Mucosa of gallbladder (tissue), 1 donor: ENCODE measurements at regions not wholly inside any gene's neighbourhood (a gene's known extent, or its start where the extent isn't known, plus 50 kb on each side); places are given as distances from the start of the nearest gene placed in this dataset.
"Not testable (repeated sequence)": the region's sequence is repeated elsewhere in the genome, so short reads cannot be mapped to it uniquely, and the experiment has no call there.

Experiments
- DNase-seq: peaks from one replicate; pipeline ENCODE4 v3.0.0-alpha.2; 2020; ENCODE audit warnings: low spot score
- donor health status: DM: no; HTN: no; CAD: no.

- not testable (repeated sequence) for DNase-seq
Observed at GRCh38 chr2:35818359-35818758, 537.2 kb upstream of the CRIM1 start.

- not testable (repeated sequence) for DNase-seq
Observed at GRCh38 chr2:35814597-35814996, 541.0 kb upstream of the CRIM1 start.

- DNase-seq: no peak
Observed at GRCh38 chr2:35803126-35803525, 552.5 kb upstream of the CRIM1 start.

GRCh38 chr2:35794796-35795450 lies 560.7 kb upstream of the CRIM1 start:
- DNase-seq: no peak

GRCh38 chr2:35790292-35790691 lies 565.3 kb upstream of the CRIM1 start:
- DNase-seq: no peak

GRCh38 chr2:35788543-35788942 lies 567.0 kb upstream of the CRIM1 start:
- no peak for DNase-seq

GRCh38 chr2:35787302-35788031 lies 568.1 kb upstream of the CRIM1 start:
- DNase-seq: no peak

- DNase-seq: no peak
Observed at GRCh38 chr2:35785564-35785963, 570.0 kb upstream of the CRIM1 start.

GRCh38 chr2:35784777-35785176 lies 570.8 kb upstream of the CRIM1 start:
- DNase-seq: no peak

- DNase-seq: no peak
Observed at GRCh38 chr2:35783723-35784122, 571.9 kb upstream of the CRIM1 start.

GRCh38 chr2:35741556-35741955 lies 614.0 kb upstream of the CRIM1 start:
- no peak for DNase-seq

- DNase-seq: no peak
Observed at GRCh38 chr2:35731674-35732073, 623.9 kb upstream of the CRIM1 start.

GRCh38 chr2:35714883-35715282 lies 640.7 kb upstream of the CRIM1 start:
- no peak for DNase-seq

GRCh38 chr2:35708411-35708923 lies 647.1 kb upstream of the CRIM1 start:
- DNase-seq: no peak

GRCh38 chr2:35688309-35688708 lies 667.3 kb upstream of the CRIM1 start:
- no peak for DNase-seq

GRCh38 chr2:35651688-35652323 lies 703.8 kb upstream of the CRIM1 start:
- no peak for DNase-seq

- no peak for DNase-seq
Observed at GRCh38 chr2:35614640-35615039, 740.9 kb upstream of the CRIM1 start.

- no peak for DNase-seq
Observed at GRCh38 chr2:35606394-35606793, 749.2 kb upstream of the CRIM1 start.

GRCh38 chr2:35598310-35598709 lies 757.3 kb upstream of the CRIM1 start:
- no peak for DNase-seq

GRCh38 chr2:35591886-35592285 lies 763.7 kb upstream of the CRIM1 start:
- DNase-seq: no peak

GRCh38 chr2:35585972-35586371 lies 769.6 kb upstream of the CRIM1 start:
- no peak for DNase-seq

- DNase-seq: no peak
Observed at GRCh38 chr2:35582637-35583036, 772.9 kb upstream of the CRIM1 start.

GRCh38 chr2:35580956-35581355 lies 774.6 kb upstream of the CRIM1 start:
- no peak for DNase-seq
